ENCODE measurements at regions not wholly inside any gene's neighbourhood (a gene's known extent, or its start where the extent isn't known, plus 50 kb on each side); places are given as distances from the start of the nearest gene placed in this dataset.

DNA sequence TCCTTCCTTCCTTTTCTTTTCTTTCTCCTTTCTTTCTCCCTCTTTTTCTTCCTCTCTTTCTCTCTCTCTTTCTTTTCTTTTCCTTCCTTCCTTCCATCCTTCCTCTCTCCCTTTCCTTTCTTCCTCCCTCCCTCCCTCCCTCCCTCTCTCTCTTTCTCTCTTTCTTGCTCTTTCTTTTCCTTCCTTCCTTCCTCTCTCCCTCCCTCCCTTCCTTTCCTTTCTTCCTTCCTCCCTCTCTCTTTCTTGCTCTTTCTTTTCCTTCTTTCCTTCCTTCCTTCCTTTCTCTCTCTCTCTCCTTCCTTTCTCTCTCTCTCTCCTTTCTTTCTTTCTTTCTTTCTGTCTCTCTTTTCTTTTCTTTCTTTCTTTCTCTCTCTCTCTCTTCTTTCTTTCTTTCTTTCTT is 207.6 kb downstream of the ATP23 start:
- intact Hi-C loops (cut with DNase I): no loop called here
- TF ChIP-seq, protein P1, sequence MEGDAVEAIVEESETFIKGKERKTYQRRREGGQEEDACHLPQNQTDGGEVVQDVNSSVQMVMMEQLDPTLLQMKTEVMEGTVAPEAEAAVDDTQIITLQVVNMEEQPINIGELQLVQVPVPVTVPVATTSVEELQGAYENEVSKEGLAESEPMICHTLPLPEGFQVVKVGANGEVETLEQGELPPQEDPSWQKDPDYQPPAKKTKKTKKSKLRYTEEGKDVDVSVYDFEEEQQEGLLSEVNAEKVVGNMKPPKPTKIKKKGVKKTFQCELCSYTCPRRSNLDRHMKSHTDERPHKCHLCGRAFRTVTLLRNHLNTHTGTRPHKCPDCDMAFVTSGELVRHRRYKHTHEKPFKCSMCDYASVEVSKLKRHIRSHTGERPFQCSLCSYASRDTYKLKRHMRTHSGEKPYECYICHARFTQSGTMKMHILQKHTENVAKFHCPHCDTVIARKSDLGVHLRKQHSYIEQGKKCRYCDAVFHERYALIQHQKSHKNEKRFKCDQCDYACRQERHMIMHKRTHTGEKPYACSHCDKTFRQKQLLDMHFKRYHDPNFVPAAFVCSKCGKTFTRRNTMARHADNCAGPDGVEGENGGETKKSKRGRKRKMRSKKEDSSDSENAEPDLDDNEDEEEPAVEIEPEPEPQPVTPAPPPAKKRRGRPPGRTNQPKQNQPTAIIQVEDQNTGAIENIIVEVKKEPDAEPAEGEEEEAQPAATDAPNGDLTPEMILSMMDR (IDR thresholded peaks at IDR 0.05): no peak
- no peaks in the 10 kb centered on the region for H3K4me1 ChIP-seq
- H3K4me3 ChIP-seq: no peak overlapping the region
- no peak for DNase-seq (ENCODE audit: low spot score in 2 of 2)
- H3K27ac ChIP-seq: no peak overlapping the region
- peaks cover 0 to 9% of the 10 kb centered on the region in 2 donors for H3K9me3 ChIP-seq
- no peaks in the 10 kb centered on the region for H3K27me3 ChIP-seq
- no peaks in the 10 kb centered on the region for H3K36me3 ChIP-seq

DNA sequence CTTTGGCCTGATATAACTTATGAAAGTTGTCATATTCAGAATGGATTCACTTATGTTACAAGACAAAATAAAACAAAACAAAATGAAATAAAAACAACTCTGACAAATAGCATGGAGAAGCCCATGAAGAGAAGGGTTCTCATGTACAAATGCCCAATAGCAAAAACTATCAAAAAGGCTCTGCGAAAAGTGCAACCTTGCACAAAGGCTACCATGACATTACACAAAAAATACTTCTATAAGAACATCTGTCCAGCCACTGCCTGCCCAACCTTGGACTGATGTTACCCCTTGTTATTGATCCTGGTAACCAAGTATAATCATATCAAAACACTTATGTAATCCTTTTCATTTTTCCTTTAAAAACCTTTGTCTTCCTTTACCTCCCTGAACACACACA is 213.0 kb downstream of the ATP23 start:
- no peaks in the 10 kb centered on the region for H3K27me3 ChIP-seq
- no peak for DNase-seq (ENCODE audit: low spot score in 2 of 2)
- no peaks in the 10 kb centered on the region for H3K36me3 ChIP-seq
- H3K4me3 ChIP-seq: no peak overlapping the region
- TF ChIP-seq, protein P1 (IDR thresholded peaks at IDR 0.05): no peak
- no peaks in the 10 kb centered on the region for H3K4me1 ChIP-seq
- H3K27ac ChIP-seq: no peak overlapping the region
- no peaks in the 10 kb centered on the region for H3K9me3 ChIP-seq
- intact Hi-C loops (cut with DNase I): no loop called here

DNA sequence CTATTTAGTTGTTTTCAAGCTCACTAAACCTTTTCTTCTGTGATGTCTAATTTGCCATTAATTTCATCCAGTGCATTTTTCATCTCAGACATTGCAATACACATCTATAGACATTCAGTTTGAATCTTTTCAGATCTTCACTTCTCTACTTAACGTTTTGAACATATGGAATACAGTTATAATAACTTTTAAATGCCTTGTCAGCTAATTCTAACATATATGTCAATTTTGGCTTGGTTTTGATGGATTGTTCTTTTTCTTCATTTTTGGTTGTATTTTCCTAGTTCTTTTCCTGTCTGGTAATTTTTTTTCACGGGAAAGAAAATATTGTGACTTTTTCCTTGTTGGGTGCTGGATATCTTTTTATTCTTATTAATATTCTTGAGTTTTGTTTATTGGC is 215.3 kb downstream of the ATP23 start:
- Histone ChIP-seq H3K4me3 (no peak overlapping the region), H3K4me1 (no peaks in the 10 kb centered on the region), H3K9me3 (no peaks in the 10 kb centered on the region), H3K27ac (no peak overlapping the region), H3K27me3 (no peaks in the 10 kb centered on the region), H3K36me3 (no peaks in the 10 kb centered on the region)
- DNase-seq (ENCODE audit: low spot score in 2 of 2): no peak
- TF ChIP-seq, protein P1 (IDR thresholded peaks at IDR 0.05): no peak
- intact Hi-C loops (cut with DNase I): no loop called here

DNA sequence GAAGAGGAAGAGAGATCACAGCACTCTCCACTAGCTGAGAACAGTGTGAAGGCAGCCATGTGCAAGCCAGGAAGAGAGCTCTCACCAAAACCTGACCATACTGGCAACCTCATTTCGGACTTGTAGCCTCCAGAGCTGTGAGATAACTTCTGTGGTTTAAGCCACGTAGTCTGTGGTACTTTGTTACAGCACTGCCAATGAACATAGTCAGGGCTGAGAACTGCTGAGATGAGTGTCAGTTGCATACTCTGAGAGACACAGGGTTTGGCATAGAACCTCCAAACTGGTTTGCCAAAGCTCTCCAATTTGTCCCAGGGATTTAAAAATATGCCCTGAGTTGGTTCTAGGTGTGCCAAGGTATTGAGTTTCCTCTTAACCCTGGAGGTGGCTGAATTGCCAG is 218.6 kb downstream of the ATP23 start:
- Histone ChIP-seq H3K27me3 (no peaks in the 10 kb centered on the region), H3K36me3 (no peaks in the 10 kb centered on the region), H3K4me1 (no peaks in the 10 kb centered on the region), H3K27ac (no peak overlapping the region), H3K4me3 (no peak overlapping the region), H3K9me3 (no peaks in the 10 kb centered on the region)
- intact Hi-C loops (cut with DNase I): no loop called here
- TF ChIP-seq, protein P1 (IDR thresholded peaks at IDR 0.05): no peak
- DNase-seq (ENCODE audit: low spot score in 2 of 2): no peak

DNA sequence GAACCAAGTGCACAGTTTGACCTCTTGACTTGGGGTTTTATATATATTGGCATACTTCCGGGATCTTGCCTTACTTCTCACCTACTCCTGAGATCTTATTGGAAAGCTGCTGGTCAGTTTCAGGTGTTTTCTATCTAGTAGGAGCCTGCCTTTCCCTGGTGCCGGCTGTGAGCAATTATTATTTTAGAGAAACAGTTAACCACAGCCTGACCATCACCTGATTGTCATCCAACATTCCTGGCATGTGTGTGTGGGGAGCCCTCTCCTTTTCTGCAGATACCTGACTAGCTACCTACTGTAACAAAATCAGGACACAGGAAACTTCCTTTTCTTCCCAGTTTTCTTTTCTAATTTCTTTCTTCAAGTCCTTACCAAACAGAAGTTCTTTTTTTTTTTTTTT is 220.4 kb downstream of the ATP23 start:
- intact Hi-C loops (cut with DNase I): no loop called here
- Histone ChIP-seq H3K27me3 (no peaks in the 10 kb centered on the region), H3K4me3 (no peak overlapping the region), H3K27ac (no peak overlapping the region), H3K4me1 (no peaks in the 10 kb centered on the region), H3K36me3 (no peaks in the 10 kb centered on the region), H3K9me3 (no peaks in the 10 kb centered on the region)
- DNase-seq (ENCODE audit: low spot score in 2 of 2): no peak
- TF ChIP-seq, protein P1 (IDR thresholded peaks at IDR 0.05): no peak

DNA sequence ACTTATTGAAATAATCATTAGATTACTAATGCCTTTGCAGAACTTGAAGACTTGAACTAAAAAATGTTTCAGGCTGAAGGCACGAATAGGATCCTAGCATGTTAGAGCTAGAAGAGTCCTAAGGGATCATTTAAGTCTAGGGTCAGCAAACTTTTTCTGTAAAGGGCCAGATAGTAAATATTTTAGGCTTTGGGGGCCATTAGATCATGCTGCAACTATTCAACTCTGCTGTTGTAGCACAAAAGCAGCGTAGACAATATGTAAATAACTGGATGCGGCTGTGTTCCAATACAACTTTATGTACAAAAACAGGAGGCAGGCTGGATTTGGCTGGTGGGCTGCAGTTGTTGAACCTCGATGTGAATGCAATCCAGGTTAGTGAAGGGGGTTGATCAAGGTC is 221.7 kb downstream of the ATP23 start:
- H3K36me3 ChIP-seq: no peaks in the 10 kb centered on the region
- no peak for DNase-seq (ENCODE audit: low spot score in 2 of 2)
- no peaks in the 10 kb centered on the region for H3K9me3 ChIP-seq
- H3K4me3 ChIP-seq: no peak overlapping the region
- intact Hi-C loops (cut with DNase I): no loop called here
- no peaks in the 10 kb centered on the region for H3K27me3 ChIP-seq
- H3K27ac ChIP-seq: no peak overlapping the region
- H3K4me1 ChIP-seq: no peaks in the 10 kb centered on the region
- TF ChIP-seq, protein P1 (IDR thresholded peaks at IDR 0.05): no peak
